ENCODE measurements at regions not wholly inside any gene's neighbourhood (a gene's known extent, or its start where the extent isn't known, plus 50 kb on each side); places are given as distances from the start of the nearest gene placed in this dataset.

- intact Hi-C loops (cut with micrococcal nuclease; ENCODE audit: unreplicated experiment) (no loop called here), in situ Hi-C loops (cut with MboI) (no loop called here)
- FAIRE-seq (no peak), DNase-seq (ENCODE audit: low read depth, low spot score) (no peak), ATAC-seq (no peak)
- ChIA-PET POLR2A (no interaction called here), RAD21 (ENCODE audit: unreplicated experiment) (no interaction called here), CTCF (interaction anchor here (2.0 kb wide), 1 partner anchor 15 kb away, joined by 5 read pairs; no protein-coding TSS in a partner anchor), SMC1A (ENCODE audit: uncharacterized antibody, unreplicated experiment) (no interaction called here)
- Histone ChIP-seq H2AFZ (ENCODE audit: control insufficient read depth, low read depth, low read length) (no peak overlapping the region), H3K9ac (ENCODE audit: control insufficient read depth, insufficient read depth, low read length) (no peak overlapping the region), H3K4me1 (ENCODE audit: control insufficient read depth, insufficient read depth, low read length) (no peaks in the 10 kb centered on the region), H3K79me2 (ENCODE audit: control insufficient read depth, insufficient read depth, low read length) (no peaks in the 10 kb centered on the region), H3K36me3 (ENCODE audit: control insufficient read depth in 2 of 2, insufficient read depth in 2 of 2, low read length in 1 of 2) (no peaks in the 10 kb centered on the region), H4K20me1 (ENCODE audit: control insufficient read depth, insufficient read depth) (no peaks in the 10 kb centered on the region), H3K9me3 (replicated peaks; ENCODE audit: control insufficient read depth, insufficient read depth, low read length) (no peaks in the 10 kb centered on the region), H3K27ac (ENCODE audit: control insufficient read depth, insufficient read depth) (no peak overlapping the region), H3K4me3 (no peak overlapping the region), H3K27me3 (replicated peaks in 1 of 2; ENCODE audit: control insufficient read depth in 2 of 2, insufficient read depth in 2 of 2, low read length in 1 of 2) (peaks cover 3 to 5% of the 10 kb centered on the region in 2 experiments; a peak in 2 of 4 replicates), H3K4me2 (ENCODE audit: control insufficient read depth, insufficient read depth) (no peak overlapping the region)
- no TSS peak for BruUV-seq (replicated peaks)
- 5% methylated on average over 5 of the region's 5 CpGs for WGBS (ENCODE audit: insufficient coverage, insufficient replicate concordance, low lambda C conversion rate, missing lambda C conversion rate)
- TF ChIP-seq ZBED1 (IDR thresholded peaks at IDR 0.05; ENCODE audit: borderline replicate concordance) = no peak
- no peak for TF ChIP-seq REST (IDR thresholded peaks at IDR 0.05; ENCODE audit: low read depth, low read length)
- no peak for TF ChIP-seq TCF7 (IDR thresholded peaks at IDR 0.05; ENCODE audit: borderline replicate concordance)
- TF ChIP-seq ZNF207 (IDR thresholded peaks at IDR 0.05; ENCODE audit: borderline replicate concordance) = no peak
- no peak for TF ChIP-seq SUZ12 (IDR thresholded peaks at IDR 0.05; ENCODE audit: unreplicated experiment)
- no peak for TF ChIP-seq BCL3 (IDR thresholded peaks at IDR 0.05; ENCODE audit: borderline replicate concordance, insufficient read depth, low read depth, low read length, poor library complexity, severe bottlenecking)
- no peak for TF ChIP-seq CHD1 (IDR thresholded peaks at IDR 0.05; ENCODE audit: low read depth, low read length)
- TF ChIP-seq ESRRA (IDR thresholded peaks at IDR 0.05; ENCODE audit: low read length) = no peak
- TF ChIP-seq ZZZ3 (IDR thresholded peaks at IDR 0.05; ENCODE audit: control insufficient read depth, insufficient read length, low read depth) = no peak
- no peak for TF ChIP-seq SMARCA5 (IDR thresholded peaks at IDR 0.05)
- no peak for TF ChIP-seq YY1 (IDR thresholded peaks at IDR 0.05; ENCODE audit: low read depth, low read length)
- no peak for TF ChIP-seq CHD2 (IDR thresholded peaks at IDR 0.05; ENCODE audit: borderline replicate concordance, low read depth, low read length)
- TF ChIP-seq RELB (IDR thresholded peaks at IDR 0.05; ENCODE audit: low read depth) = no peak
- no peak for TF ChIP-seq LARP7 (IDR thresholded peaks at IDR 0.05)
- no peak for TF ChIP-seq SMAD5 (IDR thresholded peaks at IDR 0.05; ENCODE audit: low read depth)
- TF ChIP-seq RUNX3 (IDR thresholded peaks at IDR 0.05; ENCODE audit: low read length) = no peak
- TF ChIP-seq RFX5 (IDR thresholded peaks at IDR 0.05; ENCODE audit: low read depth, low read length) = no peak
Observed at GRCh38 chr2:121065239-121065638, 219.8 kb downstream of the TFCP2L1 start.
